NCI-H1436 (cell line): ENCODE measurements at regions not wholly inside any gene's neighbourhood (a gene's known extent, or its start where the extent isn't known, plus 50 kb on each side); places are given as distances from the start of the nearest gene placed in this dataset.

Experiments
- DNase-seq: peaks from one replicate; lab custom pipeline; 2025; lab: John Stamatoyannopoulos, UW

- no peak for DNase-seq
These were observed 170.3 kb upstream of the MITF start for GRCh38 chr3:69568951-69569350.

- DNase-seq, result no peak
These were observed 170.8 kb upstream of the MITF start for GRCh38 chr3:69568458-69568857.

GRCh38 chr3:69567710-69568052 is 171.6 kb upstream of the MITF start:
- DNase-seq, result no peak

GRCh38 chr3:69567023-69567709 is 172.1 kb upstream of the MITF start:
- DNase-seq, result no peak

GRCh38 chr3:69566275-69566674 is 173.0 kb upstream of the MITF start:
- no peak for DNase-seq

- DNase-seq, result no peak
These were observed 173.9 kb upstream of the MITF start for GRCh38 chr3:69565316-69565715.

DNA sequence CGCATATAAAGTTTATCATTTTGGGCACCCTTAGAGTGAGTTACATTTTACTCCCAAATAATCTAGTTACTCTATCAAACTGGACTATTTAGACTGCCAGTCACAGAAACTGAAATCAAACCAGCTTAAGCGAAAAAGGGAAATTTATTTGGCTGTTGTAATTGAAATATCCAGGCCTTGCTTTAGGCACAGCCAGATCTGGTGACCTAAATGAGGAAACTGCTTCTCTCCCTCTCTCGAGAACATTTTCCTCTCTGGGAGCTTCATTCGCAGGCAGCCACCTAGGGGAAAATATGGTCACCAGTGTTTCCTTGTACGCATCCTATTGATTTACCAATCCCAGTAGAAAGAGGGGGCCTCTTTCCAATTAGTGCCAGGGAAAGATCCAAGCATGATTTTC is 175.3 kb upstream of the MITF start:
- DNase-seq, result no peak

- no peak for DNase-seq
These were observed 176.1 kb upstream of the MITF start for GRCh38 chr3:69563151-69563550.

DNA sequence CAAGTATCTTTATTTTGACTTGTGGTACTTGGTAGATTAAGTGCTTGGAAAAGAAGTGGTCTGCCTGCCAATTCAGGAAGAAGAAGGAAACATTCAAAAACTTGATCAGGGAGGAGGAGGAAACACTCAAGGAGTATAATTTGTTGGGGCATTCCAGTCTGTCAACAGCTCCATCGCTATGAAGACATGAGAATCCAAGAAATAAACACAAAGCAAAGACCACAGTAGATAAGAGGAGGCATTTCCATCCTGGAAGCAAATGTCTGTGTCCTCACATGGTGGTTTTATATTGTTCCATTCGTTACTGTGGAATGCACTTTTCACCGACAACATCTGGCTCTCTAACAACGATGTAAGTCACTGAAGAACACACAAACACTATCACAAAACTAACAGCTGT is 176.1 kb upstream of the FRMD4B start:
- DNase-seq, result no peak

- no peak for DNase-seq
These were observed 174.9 kb upstream of the FRMD4B start for GRCh38 chr3:69560818-69561217.

DNA sequence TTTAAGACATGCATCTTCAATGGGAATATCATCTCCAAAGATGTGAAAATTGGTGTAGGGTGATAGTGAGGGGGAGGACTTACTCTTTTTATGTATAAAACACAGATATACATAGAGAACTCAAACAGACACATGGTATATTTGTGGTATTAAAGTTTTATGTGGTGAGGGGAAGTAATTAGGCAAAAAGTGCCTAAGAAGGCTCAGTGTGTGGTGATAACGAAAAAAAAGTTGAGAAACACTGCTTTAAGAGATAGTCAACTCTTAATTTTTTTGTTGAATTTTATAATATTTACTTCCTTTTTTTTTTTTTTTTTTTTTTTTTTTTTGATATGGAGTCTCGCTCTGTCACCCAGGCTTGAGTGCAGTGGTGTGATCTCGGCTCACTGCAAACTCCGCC is 174.2 kb upstream of the FRMD4B start:
- no peak for DNase-seq

DNA sequence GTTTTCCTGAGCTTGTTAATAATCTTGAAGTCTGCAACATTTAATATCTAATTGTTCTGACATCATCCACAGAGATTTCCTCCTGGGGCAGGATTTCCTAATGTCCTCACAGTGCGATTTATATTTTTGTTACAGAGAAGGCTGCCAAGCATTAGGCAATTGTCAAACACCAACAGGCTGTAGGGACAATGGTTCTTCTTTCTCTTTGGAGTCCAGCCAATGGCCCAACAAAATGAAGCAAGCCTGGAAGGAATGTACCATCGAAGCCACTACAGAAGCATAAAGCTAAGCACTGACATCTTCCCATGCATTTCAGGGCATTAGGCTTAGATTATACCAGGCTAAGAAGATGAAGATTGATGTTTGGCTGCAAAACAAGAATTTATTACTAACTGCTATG is 173.0 kb upstream of the FRMD4B start:
- DNase-seq, result no peak

GRCh38 chr3:69554576-69554975 is 168.7 kb upstream of the FRMD4B start:
- no peak for DNase-seq

- no peak for DNase-seq
These were observed 168.0 kb upstream of the FRMD4B start for GRCh38 chr3:69553888-69554287.

- DNase-seq, result no peak
These were observed 161.6 kb upstream of the FRMD4B start for GRCh38 chr3:69547461-69547880.

- DNase-seq, result no peak
These were observed 157.0 kb upstream of the FRMD4B start for GRCh38 chr3:69542805-69543429.

DNA sequence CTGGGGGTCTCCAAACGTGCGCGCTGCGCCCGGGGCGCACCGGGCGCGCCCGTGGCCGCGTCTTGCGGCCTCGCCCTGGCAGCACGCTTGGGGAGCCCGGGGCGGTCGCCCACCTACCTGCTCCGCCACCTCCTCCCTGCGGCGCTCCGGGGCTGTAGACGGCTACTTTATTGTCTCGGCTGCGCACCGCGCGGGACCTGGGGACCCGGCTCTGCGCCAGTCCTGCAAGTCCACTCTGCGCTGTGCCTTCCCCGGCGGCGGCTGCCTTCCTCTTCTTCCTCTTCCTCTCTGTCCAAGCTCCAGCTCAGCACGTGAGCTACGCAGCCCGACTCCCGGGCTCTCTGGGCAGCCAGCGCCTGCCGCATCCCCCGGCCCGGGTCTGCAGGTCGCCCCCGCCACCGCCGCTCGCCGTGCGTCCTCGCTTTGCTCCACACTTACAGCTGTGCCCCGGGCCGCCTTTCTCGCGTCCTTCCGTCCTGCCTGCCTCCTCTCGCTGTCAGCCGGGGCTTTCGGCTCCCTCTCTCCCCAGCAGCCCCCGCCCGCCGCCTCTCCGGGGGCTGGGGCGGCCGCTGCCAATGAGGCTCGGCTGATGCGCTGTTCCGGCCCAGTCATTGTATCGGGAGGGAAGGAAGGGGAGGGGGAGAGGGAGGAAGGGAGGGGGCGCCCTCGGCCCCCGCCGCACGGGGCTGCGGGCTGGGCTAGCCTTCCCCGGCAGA is 156.4 kb upstream of the FRMD4B start:
- no peak for DNase-seq

DNA sequence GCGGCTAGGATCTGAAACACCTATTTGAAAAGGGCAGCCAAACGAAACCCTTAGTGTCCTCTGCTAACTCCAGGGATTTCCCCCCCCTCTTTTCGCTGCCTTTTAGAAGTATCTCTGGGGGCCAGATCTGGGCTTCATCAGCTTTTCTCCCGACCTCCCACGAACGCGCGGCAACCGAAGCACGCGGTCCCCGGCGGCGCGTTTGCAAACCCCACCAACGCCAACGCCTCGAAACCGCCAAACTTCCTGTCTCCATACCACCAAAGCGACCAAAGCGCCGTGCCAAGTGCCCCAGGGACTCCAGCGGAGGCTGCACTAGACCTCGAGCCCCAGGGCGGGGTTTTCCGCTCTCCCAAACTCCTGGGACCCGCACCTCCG is 155.8 kb upstream of the FRMD4B start:
- DNase-seq, result no peak

GRCh38 chr3:69540706-69541581 is 155.1 kb upstream of the FRMD4B start:
- no peak for DNase-seq

DNA sequence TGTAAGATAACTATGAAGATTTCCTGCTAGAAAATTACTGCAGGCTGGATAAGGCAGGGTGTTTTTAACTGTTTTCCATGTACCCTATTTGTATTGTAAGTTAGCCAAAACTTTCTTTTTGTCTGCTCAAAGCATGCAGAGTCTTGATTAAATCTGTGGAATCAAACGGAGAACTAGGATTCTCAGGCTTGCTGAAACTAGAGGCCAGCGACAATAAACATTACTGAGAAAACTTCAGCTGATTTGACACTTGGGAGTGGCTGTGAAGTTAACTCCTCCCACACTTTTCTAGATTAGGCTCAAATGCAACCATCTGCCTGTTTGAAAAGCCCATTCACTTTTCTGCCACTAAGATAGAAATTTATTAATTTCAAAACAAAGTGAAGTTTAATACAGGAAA is 153.2 kb upstream of the FRMD4B start:
- DNase-seq, result no peak

DNA sequence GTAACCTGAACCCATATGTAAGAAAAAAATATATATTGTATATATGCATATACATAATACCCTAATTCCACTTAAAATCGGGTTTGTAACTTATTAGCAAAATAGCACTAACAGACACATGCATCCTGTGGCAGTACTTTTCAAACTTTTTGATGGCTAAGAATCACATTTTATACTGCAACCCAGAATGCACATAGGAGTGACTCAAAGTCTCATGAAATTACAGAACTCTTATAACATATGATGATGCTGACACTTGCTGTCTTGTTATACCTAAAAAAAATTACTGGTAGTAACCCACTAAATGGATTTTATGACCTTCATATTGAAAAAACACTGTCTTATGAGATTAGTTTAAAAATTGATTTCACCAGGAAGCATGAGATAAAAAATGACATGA is 152.4 kb upstream of the FRMD4B start:
- DNase-seq, result no peak

DNA sequence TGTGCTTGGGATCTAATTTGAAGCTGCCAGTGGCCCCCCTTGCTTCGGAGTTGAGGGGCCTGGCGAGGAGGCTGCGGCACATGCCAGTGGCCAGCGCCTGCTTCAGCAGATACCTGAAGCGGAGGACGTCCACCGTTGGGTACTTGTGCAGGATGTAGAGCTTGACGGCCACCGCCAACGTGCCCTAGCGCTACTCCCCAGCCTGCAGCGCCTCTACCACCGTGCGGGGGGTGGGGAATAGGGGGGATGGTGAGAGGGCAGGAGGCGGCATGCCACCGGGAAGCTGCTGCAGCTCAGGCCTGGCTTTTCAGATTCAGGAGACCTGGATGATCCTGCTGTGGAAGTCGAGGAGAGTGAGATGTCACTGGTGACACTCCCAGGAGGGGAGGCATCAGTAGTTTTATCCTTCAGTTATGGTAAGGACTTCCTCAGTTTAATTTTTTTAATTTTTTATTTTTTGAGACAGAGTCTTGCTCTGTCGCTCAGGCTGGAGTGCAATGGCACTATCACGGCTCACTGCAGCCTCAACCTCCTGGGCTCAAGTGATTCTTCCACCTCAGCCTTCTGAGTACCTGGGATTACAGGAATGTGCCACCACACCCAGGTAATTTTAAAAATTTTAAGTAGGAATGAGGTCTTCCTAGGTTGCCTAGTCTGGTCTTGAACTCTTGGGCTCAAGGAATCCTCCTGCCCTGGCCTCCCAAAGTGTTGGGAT is 150.6 kb upstream of the FRMD4B start:
- no peak for DNase-seq
